OCI-LY7 (cell line): ENCODE measurements at regions not wholly inside any gene's neighbourhood (a gene's known extent, or its start where the extent isn't known, plus 50 kb on each side); places are given as distances from the start of the nearest gene placed in this dataset.

ENCODE experiments used
- EZH2phosphoT487 ChIP-seq: fragments of 200-600 bp; sonication (generic); IDR thresholded peaks from 2 replicates; pipeline ENCODE4 v1.6.1; 2018; ENCODE audit warnings: low read depth, borderline replicate concordance, mild to moderate bottlenecking, mixed run types, antibody characterized with exemption, low read length, moderate library complexity, mixed read lengths
- TF ChIP-seq, protein P1 (sequence below): fragments of 200-600 bp; sonication (generic); conservative IDR thresholded peaks from 2 replicates; pipeline ENCODE4 v1.5.1; 2014; ENCODE audit warnings: mild to moderate bottlenecking, antibody characterized with exemption, low read length, moderate library complexity, mixed read lengths

DNA sequence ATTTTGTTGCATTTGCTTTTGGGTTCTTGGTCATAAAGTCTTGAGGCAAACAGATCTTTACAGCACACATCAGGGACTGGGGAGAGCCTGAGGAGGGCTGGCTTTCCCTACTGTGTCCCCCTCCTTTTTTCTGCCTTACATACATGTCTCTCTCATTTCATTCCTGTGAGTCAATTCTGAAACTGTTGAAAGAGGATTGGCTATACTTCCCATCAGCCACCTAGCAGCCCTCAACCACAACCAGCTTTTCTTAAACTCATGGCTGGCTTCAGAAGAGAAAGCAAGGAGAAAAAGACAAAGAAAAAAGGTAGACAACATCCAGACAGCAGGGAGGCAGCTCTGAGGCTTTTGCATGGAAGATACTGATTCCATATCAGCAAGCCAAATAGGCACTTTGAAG lies 374.8 kb upstream of the KIF2A start:
- TF ChIP-seq EZH2phosphoT487, result no peak
- TF ChIP-seq, protein P1, sequence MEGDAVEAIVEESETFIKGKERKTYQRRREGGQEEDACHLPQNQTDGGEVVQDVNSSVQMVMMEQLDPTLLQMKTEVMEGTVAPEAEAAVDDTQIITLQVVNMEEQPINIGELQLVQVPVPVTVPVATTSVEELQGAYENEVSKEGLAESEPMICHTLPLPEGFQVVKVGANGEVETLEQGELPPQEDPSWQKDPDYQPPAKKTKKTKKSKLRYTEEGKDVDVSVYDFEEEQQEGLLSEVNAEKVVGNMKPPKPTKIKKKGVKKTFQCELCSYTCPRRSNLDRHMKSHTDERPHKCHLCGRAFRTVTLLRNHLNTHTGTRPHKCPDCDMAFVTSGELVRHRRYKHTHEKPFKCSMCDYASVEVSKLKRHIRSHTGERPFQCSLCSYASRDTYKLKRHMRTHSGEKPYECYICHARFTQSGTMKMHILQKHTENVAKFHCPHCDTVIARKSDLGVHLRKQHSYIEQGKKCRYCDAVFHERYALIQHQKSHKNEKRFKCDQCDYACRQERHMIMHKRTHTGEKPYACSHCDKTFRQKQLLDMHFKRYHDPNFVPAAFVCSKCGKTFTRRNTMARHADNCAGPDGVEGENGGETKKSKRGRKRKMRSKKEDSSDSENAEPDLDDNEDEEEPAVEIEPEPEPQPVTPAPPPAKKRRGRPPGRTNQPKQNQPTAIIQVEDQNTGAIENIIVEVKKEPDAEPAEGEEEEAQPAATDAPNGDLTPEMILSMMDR, result no peak
